ENCODE measurements at regions not wholly inside any gene's neighbourhood (a gene's known extent, or its start where the extent isn't known, plus 50 kb on each side); places are given as distances from the start of the nearest gene placed in this dataset.
"Not testable (repeated sequence)": the region's sequence is repeated elsewhere in the genome, so short reads cannot be mapped to it uniquely, and the experiment has no call there.

DNA sequence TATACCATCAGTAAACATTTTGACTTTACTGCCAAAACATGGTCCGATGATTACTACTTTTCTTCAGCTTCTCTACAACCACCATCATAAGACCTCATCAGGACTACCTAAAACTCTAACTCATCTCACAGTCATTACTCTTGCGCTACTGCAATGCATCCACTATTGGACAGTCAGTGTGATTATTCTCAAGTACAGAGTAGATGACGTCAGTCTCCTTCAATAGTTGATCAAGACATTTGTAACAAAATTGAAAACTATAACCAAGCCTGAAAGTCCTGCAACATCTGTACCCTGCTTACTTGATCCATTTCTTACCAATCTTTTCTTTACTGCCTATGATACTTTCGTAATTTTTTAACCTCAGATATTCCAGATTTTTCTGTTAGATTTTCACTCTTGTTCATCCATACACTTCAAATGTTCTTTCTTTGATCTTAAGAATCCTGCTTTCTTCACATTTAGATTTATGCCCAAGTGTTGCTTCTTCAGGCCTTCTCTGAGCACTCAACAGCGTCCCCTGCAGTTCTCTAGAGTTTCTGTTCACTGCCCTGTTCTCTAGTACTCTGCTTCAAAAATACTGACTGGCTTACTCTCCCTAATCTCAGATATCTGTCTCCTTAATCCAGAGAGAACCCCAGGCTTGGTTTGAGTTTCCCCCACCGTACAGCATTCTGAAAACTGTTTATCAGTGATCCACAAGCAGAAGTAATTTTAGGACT, 1517.6 kb downstream of the STIM2 start:
- DNase-seq (ENCODE audit: low spot score) = no peak

GRCh38 chr4:28385801-28386200, 1525.2 kb downstream of the STIM2 start:
- no peak for DNase-seq (ENCODE audit: low spot score)

GRCh38 chr4:28386776-28387175, 1526.1 kb downstream of the STIM2 start:
- DNase-seq (ENCODE audit: low spot score) = no peak

GRCh38 chr4:28388471-28388870, 1527.8 kb downstream of the STIM2 start:
- no peak for DNase-seq (ENCODE audit: low spot score)

DNA sequence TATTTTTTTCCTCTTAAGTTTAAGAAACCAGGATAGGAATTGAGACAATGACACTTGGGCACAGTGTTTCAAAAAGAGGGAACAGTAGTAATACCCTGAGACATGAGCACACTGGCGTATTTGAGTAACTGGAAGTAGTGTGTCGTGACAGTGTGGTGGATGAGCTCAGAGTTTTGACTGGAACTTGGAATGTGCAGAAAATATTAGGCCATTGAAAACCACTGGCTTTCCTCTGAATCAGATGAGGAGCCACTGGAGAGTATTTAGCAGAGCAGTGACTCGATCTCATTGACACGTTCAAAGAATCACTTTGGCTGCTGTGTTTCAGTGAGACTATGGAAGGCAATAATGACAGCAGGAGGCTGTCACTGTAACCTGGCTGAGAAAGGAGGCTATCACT, 1531.2 kb downstream of the STIM2 start:
- DNase-seq (ENCODE audit: low spot score) = no peak

DNA sequence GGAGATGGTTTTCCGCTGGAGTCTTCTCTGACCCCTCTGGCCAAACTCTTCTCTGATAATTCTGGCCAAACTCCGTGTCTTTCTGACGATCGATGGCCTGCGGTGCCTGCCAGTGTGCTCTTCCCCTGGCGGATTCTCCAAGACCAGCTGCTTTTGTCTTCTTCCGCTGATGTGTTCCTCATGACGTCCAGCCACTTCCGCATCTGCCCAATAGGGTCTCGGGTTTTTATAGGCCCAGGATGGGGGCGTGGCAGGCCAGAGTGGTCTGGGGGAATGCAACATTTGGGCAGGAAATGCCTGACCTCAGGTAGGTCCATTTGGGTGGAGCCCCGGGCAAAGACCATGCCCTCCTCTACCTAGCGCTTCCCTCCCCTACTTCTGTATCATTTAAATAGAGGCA, 1542.1 kb downstream of the STIM2 start:
- DNase-seq (ENCODE audit: low spot score) = no peak

DNA sequence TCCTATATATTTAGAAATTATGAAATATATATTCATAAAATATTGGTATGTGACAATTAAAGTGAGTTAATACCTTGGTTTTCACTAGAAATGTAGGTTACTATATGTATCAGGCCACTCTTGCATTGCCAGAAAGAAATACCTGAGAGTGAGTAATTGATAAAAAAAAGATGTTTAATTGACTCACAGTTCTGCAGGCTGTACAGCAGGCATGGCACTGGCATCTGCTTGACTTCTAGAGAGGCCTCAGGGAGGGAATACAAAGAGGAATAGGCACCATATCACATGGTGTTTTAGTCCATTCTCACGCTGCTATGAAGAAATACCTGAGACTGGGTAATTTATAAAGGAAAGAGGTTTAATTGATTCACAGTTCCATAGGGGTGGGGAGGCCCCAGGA, 1560.6 kb downstream of the STIM2 start:
- DNase-seq (ENCODE audit: low spot score) = no peak

- DNase-seq (ENCODE audit: low spot score) = no peak
Observed at GRCh38 chr4:28426251-28426650, 1565.6 kb downstream of the STIM2 start.

DNA sequence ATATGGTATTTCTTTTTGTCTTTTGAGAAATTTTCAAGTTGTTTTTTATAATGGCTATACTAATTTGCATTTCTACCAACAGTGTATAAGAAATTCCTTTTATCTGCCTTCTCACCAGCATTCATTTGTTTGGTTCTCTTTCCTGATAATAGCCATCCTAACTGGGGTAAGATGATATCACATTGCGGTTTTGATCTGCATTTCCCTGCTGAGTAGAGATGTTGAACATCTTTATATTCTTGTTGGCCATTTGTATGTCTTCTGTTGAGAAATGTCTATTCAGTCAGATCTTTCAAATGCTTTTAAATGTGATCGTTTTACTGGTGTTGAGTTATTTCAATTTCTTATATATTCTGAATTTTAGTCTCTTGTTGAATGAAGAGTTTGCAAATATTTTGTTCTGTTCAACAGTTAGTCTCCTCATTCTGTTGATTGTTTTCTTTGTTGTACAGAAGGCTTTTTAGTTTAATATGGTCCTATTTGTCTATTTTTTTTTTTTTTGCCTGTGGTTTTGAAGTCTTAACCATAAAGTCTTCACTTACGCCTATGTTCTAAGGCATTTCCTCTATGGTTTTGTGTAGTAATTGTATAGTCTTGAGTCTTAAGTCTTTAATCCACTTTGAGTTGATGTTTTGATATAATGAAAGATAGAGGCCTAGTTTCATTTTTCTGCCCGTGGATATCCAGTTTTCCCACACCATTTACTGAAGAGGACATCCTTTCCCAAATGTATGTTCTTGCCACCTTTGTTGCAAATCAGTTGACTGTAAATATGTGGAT, 1566.9 kb downstream of the STIM2 start:
- no peak for DNase-seq (ENCODE audit: low spot score)

- DNase-seq (ENCODE audit: low spot score) = no peak
Observed at GRCh38 chr4:28432348-28433025, 1571.8 kb downstream of the STIM2 start.

DNA sequence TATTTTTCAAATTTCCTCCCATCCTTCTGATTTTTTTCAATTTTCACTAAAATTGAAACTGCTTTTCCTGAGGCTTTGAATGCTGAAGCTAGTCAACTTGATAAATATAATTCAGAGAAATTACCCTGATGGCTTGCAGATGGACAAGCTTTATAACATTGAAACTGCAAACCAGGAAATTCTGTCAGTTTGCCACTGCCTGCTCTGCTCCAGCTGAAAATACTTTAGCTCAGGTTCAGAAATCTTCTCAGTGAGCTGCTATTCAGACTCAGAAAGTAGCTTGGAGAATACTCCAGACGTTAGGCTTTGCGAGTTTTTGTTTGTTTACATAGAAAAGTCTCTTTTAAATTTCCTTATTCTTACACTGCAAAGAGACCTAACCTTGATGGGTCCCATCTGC, 1574.7 kb downstream of the STIM2 start:
- DNase-seq (ENCODE audit: low spot score) = no peak

GRCh38 chr4:28436191-28437080, 1575.8 kb downstream of the STIM2 start:
- DNase-seq (ENCODE audit: low spot score) = no peak

DNA sequence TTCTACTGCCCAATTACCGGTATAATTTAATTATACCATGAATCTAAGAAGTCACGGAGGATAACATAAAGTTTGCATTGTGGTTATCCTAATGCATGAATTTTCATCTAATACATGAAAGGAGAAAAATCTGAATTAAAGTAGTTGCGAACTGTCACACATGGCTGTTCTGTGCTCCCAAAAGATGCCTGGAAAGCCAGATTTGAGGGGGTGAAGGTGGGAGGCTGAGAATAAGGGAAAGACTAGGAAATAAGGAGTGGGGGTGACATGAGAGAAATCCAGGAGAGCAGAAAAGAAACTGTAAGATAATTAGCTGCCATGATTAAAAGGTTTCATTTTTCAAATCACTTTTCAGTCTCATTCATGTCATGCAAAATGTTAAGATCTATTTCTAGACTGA, 1582.7 kb downstream of the STIM2 start:
- DNase-seq (ENCODE audit: low spot score) = peak; percentile 9

DNA sequence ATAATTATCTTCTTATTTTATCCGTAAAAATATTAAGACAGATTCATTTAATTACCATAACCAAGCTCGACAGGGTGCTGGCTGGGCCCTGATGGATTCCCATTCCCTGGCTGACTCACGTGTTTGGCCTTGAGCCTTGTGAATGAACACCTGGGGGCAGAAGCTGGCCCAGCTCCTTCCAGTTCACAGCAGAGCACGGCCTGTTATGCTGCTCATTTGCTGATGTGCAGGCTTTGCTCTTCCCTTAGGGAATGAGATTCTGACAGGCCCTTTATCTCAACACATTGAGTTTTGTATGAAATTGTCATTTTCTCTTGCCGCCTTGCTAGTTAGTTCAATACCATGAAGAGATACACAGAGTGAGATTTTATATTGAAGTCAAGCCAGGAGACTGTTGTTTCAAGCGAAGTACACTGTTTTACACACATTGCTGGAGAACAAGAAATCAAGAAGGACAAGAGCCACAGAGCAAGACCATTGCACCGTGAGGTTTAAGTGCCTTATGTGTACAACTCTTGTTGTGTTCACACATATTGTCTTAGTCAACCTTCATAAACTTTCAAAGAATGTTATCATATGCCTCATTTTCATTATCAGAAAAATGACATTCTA, 1583.3 kb downstream of the STIM2 start:
- DNase-seq (ENCODE audit: low spot score) = peak; percentile 73

GRCh38 chr4:28444886-28445496, 1584.3 kb downstream of the STIM2 start:
- peak; percentile 54 for DNase-seq (ENCODE audit: low spot score)

GRCh38 chr4:28449085-28449484, 1588.4 kb downstream of the STIM2 start:
- no peak for DNase-seq (ENCODE audit: low spot score)

GRCh38 chr4:28451346-28451745, 1590.7 kb downstream of the STIM2 start:
- no peak for DNase-seq (ENCODE audit: low spot score)

GRCh38 chr4:28462766-28463700, 1602.4 kb downstream of the STIM2 start:
- no peak for DNase-seq (ENCODE audit: low spot score)

DNA sequence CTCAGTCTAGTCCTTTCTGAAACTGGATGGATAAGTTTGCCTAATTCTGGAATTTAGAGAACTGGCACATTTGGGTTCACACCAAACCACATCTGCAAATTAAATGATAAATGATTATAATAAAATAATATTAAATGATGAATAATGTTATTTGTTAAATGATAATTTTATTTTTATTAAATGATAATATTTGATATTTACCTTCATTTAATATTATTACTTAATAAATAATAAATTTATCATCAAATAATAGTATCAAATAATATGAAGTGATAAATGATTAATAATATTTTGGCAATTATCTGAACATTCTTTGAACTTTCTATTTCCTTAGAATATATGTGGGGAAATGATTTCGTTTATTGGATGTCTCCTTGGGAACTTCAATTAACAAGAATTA, 1604.2 kb downstream of the STIM2 start:
- DNase-seq (ENCODE audit: low spot score) = no peak

DNA sequence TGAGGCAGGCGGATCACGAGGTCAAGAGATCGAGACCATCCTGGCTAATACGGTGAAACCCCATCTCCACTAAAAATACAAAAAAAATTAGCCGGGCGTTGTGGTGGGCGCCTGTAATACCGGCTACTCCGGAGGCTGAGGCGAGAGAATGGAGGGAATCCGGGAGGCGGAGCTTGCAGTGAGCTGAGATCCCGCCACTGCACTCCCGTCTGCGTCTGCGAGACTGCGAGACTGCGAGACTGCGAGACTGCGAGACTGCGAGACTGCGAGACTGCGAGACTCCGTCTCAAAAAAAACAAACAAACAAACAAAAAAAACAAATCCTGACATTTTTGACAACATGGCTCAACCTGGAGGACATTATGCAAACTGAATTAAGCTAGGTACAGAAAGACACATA, 1606.2 kb downstream of the STIM2 start:
- not testable (repeated sequence) for DNase-seq (ENCODE audit: low spot score)

All from SK-N-DZ (cell line).